ENCODE measurements at regions not wholly inside any gene's neighbourhood (a gene's known extent, or its start where the extent isn't known, plus 50 kb on each side); places are given as distances from the start of the nearest gene placed in this dataset.

DNA sequence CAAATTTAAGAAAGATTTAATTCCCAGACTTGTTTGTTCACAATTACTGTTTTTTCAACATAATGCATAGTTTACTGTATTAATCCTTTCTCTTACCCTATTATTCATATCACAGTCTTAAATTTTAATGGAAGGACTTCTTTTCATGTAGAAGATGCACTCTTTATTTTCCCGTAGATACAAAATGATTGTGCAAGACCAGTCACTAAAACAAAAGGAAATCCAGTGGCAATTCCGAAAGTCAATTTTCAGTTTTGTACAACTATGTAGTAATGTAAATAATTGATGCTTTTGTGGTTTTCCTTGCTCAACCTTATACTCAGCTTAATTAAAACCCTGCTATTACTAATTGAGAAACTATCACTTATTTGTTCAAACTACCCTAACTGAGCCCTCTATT, 361.5 kb upstream of the PTCHD4 start:
- whole genome bisulfite sequencing, 2 donors, result 48 to 93% methylated on average over 2 of the region's 2 CpGs
- intact Hi-C loops (cut with DNase I), result no loop called here
- Histone ChIP-seq H3K27me3 (ENCODE audit: control insufficient read depth in 1 of 2, insufficient read depth in 2 of 2, low read length in 1 of 2) (no peaks in the 10 kb centered on the region), H3K4me1 (ENCODE audit: control insufficient read depth in 1 of 2, insufficient read depth in 2 of 2, low read length in 2 of 2) (no peaks in the 10 kb centered on the region), H3K36me3 (ENCODE audit: control insufficient read depth in 1 of 2, insufficient read depth in 2 of 2, low read length in 1 of 2) (no peaks in the 10 kb centered on the region), H3K4me3 (ENCODE audit: low read length in 2 of 2) (no peak overlapping the region), H3K9me3 (ENCODE audit: control insufficient read depth, low read length) (peaks cover 2% of the 10 kb centered on the region), H3K27ac (ENCODE audit: low read depth in 1 of 2, low read length in 2 of 2) (no peak overlapping the region)
- DNase-seq (no peak), ATAC-seq (ENCODE audit: low FRiP score) (no peak)

DNA sequence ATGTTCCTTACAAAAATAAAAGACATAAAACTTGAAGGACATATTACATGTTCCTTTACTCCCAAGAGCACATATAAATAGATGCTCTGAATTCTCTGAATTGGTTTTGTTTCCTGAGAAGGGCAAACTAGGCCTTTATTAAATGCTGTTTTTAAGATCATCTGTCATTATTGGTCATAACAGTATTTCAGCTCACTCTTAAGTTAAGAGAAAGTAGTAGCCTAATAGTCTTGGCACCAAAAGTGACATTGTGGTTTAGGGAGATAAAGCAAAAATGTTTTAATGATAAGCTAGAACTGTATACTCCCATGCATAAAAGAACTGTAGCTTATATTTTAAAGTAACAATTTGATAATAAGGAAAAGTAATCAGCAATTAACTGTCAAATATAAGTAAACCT, 361.1 kb upstream of the PTCHD4 start:
- H3K4me3 ChIP-seq (ENCODE audit: low read length in 2 of 2), result no peak overlapping the region
- no peak overlapping the region for H3K27ac ChIP-seq (ENCODE audit: low read depth in 1 of 2, low read length in 2 of 2)
- intact Hi-C loops (cut with DNase I), result no loop called here
- ATAC-seq (ENCODE audit: low FRiP score) (no peak), DNase-seq (no peak)
- H3K27me3 ChIP-seq (ENCODE audit: control insufficient read depth in 1 of 2, insufficient read depth in 2 of 2, low read length in 1 of 2), result no peaks in the 10 kb centered on the region
- H3K36me3 ChIP-seq (ENCODE audit: control insufficient read depth in 1 of 2, insufficient read depth in 2 of 2, low read length in 1 of 2), result no peaks in the 10 kb centered on the region
- peaks cover 2% of the 10 kb centered on the region for H3K9me3 ChIP-seq (ENCODE audit: control insufficient read depth, low read length)
- no peaks in the 10 kb centered on the region for H3K4me1 ChIP-seq (ENCODE audit: control insufficient read depth in 1 of 2, insufficient read depth in 2 of 2, low read length in 2 of 2)

DNA sequence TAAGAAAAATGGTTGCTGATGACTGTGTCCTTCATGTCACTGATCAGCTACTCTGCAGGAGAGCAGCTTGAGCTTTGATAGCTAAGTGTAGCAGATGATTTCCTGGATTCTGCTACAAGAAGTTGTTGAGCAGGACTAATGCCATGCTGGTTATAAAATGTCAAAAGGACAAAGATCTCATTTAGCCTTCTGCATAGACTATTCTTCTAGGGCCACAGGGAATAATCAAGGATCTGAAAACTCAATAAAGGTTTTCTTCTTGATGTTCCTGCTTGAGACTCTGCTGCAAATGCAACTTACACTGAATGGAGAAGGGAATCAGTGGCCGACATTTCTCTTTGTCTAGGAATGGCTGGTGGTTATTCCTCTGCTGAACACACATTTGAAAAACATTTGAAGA, 360.3 kb upstream of the PTCHD4 start:
- ATAC-seq (ENCODE audit: low FRiP score), result no peak
- DNase-seq, result no peak
- Histone ChIP-seq H3K4me3 (ENCODE audit: low read length in 2 of 2) (no peak overlapping the region), H3K9me3 (ENCODE audit: control insufficient read depth, low read length) (peaks cover 2% of the 10 kb centered on the region), H3K4me1 (ENCODE audit: control insufficient read depth in 1 of 2, insufficient read depth in 2 of 2, low read length in 2 of 2) (no peaks in the 10 kb centered on the region), H3K27me3 (ENCODE audit: control insufficient read depth in 1 of 2, insufficient read depth in 2 of 2, low read length in 1 of 2) (no peaks in the 10 kb centered on the region), H3K36me3 (ENCODE audit: control insufficient read depth in 1 of 2, insufficient read depth in 2 of 2, low read length in 1 of 2) (no peaks in the 10 kb centered on the region), H3K27ac (ENCODE audit: low read depth in 1 of 2, low read length in 2 of 2) (no peak overlapping the region)
- WGBS, 2 donors, result 83 to 92% methylated on average over 1 of the region's 1 CpG
- intact Hi-C loops (cut with DNase I), result no loop called here

DNA sequence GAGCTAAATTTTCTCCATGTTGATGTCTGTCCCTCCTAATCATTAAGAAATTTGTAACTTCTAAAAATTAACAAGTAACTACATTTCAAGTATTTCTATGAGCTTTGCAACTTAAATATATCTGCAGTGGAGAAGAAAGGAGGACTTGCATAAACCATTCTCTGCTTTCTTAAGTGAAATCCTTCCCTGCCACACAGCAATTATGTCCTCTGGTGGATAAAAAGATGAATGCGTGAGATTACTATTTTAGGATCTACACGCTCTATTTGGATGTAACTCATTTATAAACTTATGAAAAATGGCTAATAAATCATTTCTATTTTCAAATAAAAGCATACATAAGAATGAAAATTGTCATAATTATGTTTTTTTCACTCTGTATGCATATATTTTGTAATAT, 338.0 kb upstream of the PTCHD4 start:
- no peaks in the 10 kb centered on the region for H3K27me3 ChIP-seq (ENCODE audit: control insufficient read depth in 1 of 2, insufficient read depth in 2 of 2, low read length in 1 of 2)
- no peak overlapping the region for H3K27ac ChIP-seq (ENCODE audit: low read depth in 1 of 2, low read length in 2 of 2)
- DNase-seq, result no peak
- H3K9me3 ChIP-seq (ENCODE audit: control insufficient read depth, low read length), result no peaks in the 10 kb centered on the region
- no peak overlapping the region for H3K4me3 ChIP-seq (ENCODE audit: low read length in 2 of 2)
- no peaks in the 10 kb centered on the region for H3K36me3 ChIP-seq (ENCODE audit: control insufficient read depth in 1 of 2, insufficient read depth in 2 of 2, low read length in 1 of 2)
- no peak for ATAC-seq (ENCODE audit: low FRiP score)
- intact Hi-C loops (cut with DNase I), result no loop called here
- no peaks in the 10 kb centered on the region for H3K4me1 ChIP-seq (ENCODE audit: control insufficient read depth in 1 of 2, insufficient read depth in 2 of 2, low read length in 2 of 2)
- 57 to 64% methylated on average over 2 of the region's 2 CpGs for WGBS, 2 donors

DNA sequence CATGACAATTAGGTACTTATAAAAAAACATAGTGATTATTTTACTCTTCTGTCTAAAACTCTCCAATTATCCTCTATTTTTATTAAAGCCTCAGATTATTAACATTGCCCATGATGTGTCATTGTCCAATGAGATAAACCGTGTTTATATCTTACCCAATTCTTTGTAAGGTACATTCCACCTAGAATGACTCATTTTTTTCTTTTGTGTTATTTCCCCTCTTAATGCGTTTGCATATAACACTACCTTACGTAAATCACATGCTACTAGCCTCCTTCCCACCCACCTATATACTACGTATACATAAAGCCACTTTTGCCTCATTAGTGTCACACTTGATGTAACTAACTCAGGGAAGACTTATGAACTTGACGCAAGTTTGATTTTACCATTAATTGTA, 336.3 kb upstream of the PTCHD4 start:
- 92 to 97% methylated on average over 5 of the region's 5 CpGs for WGBS, 2 donors
- intact Hi-C loops (cut with DNase I), result no loop called here
- Histone ChIP-seq H3K9me3 (ENCODE audit: control insufficient read depth, low read length) (no peaks in the 10 kb centered on the region), H3K27me3 (ENCODE audit: control insufficient read depth in 1 of 2, insufficient read depth in 2 of 2, low read length in 1 of 2) (no peaks in the 10 kb centered on the region), H3K36me3 (ENCODE audit: control insufficient read depth in 1 of 2, insufficient read depth in 2 of 2, low read length in 1 of 2) (no peaks in the 10 kb centered on the region), H3K4me3 (ENCODE audit: low read length in 2 of 2) (no peak overlapping the region), H3K27ac (ENCODE audit: low read depth in 1 of 2, low read length in 2 of 2) (no peak overlapping the region), H3K4me1 (ENCODE audit: control insufficient read depth in 1 of 2, insufficient read depth in 2 of 2, low read length in 2 of 2) (no peaks in the 10 kb centered on the region)
- no peak for ATAC-seq (ENCODE audit: low FRiP score)
- no peak for DNase-seq

DNA sequence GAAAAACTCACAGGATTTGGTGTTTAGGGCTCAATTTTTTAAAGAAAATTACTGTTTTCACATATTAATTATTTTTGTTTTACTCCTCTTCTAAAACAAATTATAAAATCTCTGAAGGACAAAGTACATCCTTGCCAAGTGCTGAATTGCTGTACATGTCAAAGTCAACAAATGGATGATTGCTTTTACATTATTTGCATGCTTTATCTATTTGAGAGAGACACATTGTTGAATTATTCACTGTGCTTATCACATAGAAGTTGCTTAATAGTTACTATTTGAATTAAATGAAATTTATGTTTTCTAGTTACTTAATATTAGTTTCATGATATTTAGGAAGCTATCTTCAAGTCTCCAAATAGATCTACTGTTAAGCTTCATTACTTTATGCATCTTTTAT, 318.6 kb upstream of the PTCHD4 start:
- Histone ChIP-seq H3K4me1 (ENCODE audit: control insufficient read depth in 1 of 2, insufficient read depth in 2 of 2, low read length in 2 of 2) (no peaks in the 10 kb centered on the region), H3K36me3 (ENCODE audit: control insufficient read depth in 1 of 2, insufficient read depth in 2 of 2, low read length in 1 of 2) (no peaks in the 10 kb centered on the region), H3K27ac (ENCODE audit: low read depth in 1 of 2, low read length in 2 of 2) (no peak overlapping the region), H3K9me3 (ENCODE audit: control insufficient read depth, low read length) (no peaks in the 10 kb centered on the region), H3K4me3 (ENCODE audit: low read length in 2 of 2) (no peak overlapping the region), H3K27me3 (ENCODE audit: control insufficient read depth in 1 of 2, insufficient read depth in 2 of 2, low read length in 1 of 2) (no peaks in the 10 kb centered on the region)
- intact Hi-C loops (cut with DNase I), result no loop called here
- no peak for DNase-seq
- no peak for ATAC-seq (ENCODE audit: low FRiP score)

DNA sequence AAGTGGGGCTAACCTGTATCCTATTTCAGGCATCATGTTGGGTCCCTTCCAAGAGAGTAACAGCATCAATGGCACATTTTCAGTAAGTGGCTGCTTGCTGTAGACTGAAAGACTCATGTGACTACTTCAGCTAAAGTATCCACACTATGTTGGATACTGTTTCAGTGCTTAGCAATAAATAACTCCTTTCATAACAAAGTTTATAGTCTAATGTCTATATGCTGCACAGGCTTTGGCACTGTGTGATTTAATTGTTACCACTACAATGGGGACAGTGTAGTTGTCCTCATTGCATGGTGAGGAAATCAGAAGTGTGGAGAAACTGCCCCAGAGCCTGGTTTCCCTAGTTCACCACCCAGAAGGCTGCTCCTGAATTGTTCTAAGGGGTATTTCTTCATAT, 318.0 kb upstream of the PTCHD4 start:
- intact Hi-C loops (cut with DNase I), result no loop called here
- ATAC-seq (ENCODE audit: low FRiP score), result no peak
- Histone ChIP-seq H3K27me3 (ENCODE audit: control insufficient read depth in 1 of 2, insufficient read depth in 2 of 2, low read length in 1 of 2) (no peaks in the 10 kb centered on the region), H3K9me3 (ENCODE audit: control insufficient read depth, low read length) (no peaks in the 10 kb centered on the region), H3K4me3 (ENCODE audit: low read length in 2 of 2) (no peak overlapping the region), H3K36me3 (ENCODE audit: control insufficient read depth in 1 of 2, insufficient read depth in 2 of 2, low read length in 1 of 2) (no peaks in the 10 kb centered on the region), H3K27ac (ENCODE audit: low read depth in 1 of 2, low read length in 2 of 2) (no peak overlapping the region), H3K4me1 (ENCODE audit: control insufficient read depth in 1 of 2, insufficient read depth in 2 of 2, low read length in 2 of 2) (no peaks in the 10 kb centered on the region)
- DNase-seq, result no peak

DNA sequence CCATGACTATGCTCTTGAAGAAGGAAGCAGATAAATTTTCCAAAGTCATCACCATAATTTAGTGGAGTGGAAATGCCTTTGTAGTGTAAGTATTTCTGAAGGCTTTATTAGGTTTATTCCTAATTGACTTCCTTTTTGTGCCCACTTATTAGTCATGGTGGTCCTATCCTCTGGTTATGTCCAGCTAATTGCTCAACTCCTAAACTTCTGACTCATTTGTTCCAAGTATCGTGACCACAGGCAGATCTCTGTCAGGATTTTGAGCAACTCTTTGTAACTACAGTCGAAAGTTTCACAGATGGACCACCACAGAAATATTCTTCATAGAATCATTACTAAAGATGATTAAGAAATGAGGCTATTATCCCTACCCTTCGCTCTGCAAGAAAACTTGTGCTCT, 315.6 kb upstream of the PTCHD4 start:
- no peak for DNase-seq
- intact Hi-C loops (cut with DNase I), result no loop called here
- H3K4me1 ChIP-seq (ENCODE audit: control insufficient read depth in 1 of 2, insufficient read depth in 2 of 2, low read length in 2 of 2), result no peaks in the 10 kb centered on the region
- H3K36me3 ChIP-seq (ENCODE audit: control insufficient read depth in 1 of 2, insufficient read depth in 2 of 2, low read length in 1 of 2), result no peaks in the 10 kb centered on the region
- H3K9me3 ChIP-seq (ENCODE audit: control insufficient read depth, low read length), result no peaks in the 10 kb centered on the region
- no peaks in the 10 kb centered on the region for H3K27me3 ChIP-seq (ENCODE audit: control insufficient read depth in 1 of 2, insufficient read depth in 2 of 2, low read length in 1 of 2)
- no peak overlapping the region for H3K27ac ChIP-seq (ENCODE audit: low read depth in 1 of 2, low read length in 2 of 2)
- ATAC-seq (ENCODE audit: low FRiP score), result no peak
- H3K4me3 ChIP-seq (ENCODE audit: low read length in 2 of 2), result no peak overlapping the region
- 90 to 97% methylated on average over 3 of the region's 3 CpGs for WGBS, 2 donors

DNA sequence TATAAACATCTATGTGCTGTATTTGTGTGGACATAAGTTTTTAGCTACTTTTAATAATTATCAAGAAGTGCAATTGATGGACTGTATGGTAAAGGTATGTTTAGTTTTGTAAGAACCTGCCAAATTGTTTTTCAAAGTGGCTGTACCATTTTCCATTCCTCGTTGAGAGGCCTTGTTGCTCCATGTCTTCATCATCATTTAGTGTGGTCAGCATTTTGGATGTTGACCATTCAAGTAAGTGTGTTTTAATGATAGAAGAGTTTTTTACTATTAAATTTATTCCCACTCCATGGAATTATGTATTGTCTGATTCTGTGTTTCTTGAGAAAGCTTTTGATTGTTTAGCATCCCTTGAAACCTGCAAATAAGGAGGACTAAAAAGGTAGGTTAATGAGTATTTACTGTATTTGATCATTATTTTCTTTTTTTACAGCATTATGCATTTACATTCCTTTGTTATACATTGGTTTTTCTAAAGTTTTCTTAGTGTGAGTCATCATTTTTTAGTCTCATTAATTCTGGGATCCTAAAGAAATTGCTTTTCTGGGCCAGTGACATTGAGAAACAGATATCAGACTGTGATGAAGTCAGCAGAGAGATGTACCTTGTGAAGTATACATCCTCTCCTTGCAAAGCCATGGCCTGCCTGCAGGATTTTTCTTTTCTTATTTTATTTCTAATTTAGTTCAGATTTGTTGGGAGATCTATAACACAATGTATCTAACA, 312.8 kb upstream of the PTCHD4 start:
- WGBS, 2 donors, result 72 to 77% methylated on average over 1 of the region's 1 CpG
- no peak for DNase-seq
- no peak for ATAC-seq (ENCODE audit: low FRiP score)
- Histone ChIP-seq H3K9me3 (ENCODE audit: control insufficient read depth, low read length) (no peaks in the 10 kb centered on the region), H3K27ac (ENCODE audit: low read depth in 1 of 2, low read length in 2 of 2) (no peak overlapping the region), H3K27me3 (ENCODE audit: control insufficient read depth in 1 of 2, insufficient read depth in 2 of 2, low read length in 1 of 2) (no peaks in the 10 kb centered on the region), H3K36me3 (ENCODE audit: control insufficient read depth in 1 of 2, insufficient read depth in 2 of 2, low read length in 1 of 2) (no peaks in the 10 kb centered on the region), H3K4me3 (ENCODE audit: low read length in 2 of 2) (no peak overlapping the region), H3K4me1 (ENCODE audit: control insufficient read depth in 1 of 2, insufficient read depth in 2 of 2, low read length in 2 of 2) (no peaks in the 10 kb centered on the region)
- intact Hi-C loops (cut with DNase I), result no loop called here
